ENCODE measurements at regions not wholly inside any gene's neighbourhood (a gene's known extent, or its start where the extent isn't known, plus 50 kb on each side); places are given as distances from the start of the nearest gene placed in this dataset.

- DNase-seq (ENCODE audit: low spot score) (no peak), FAIRE-seq (no peak), ATAC-seq (no peak)
- 70% methylated on average over 25 of the region's 28 CpGs for WGBS (ENCODE audit: low lambda C conversion rate)
- TF ChIP-seq ZNF569 (CRISPR knock-in tag; IDR thresholded peaks at IDR 0.05; ENCODE audit: borderline replicate concordance) (no peak), TEAD2 (CRISPR knock-in tag; IDR thresholded peaks at IDR 0.05) (no peak), HNF4G (IDR thresholded peaks at IDR 0.05; ENCODE audit: borderline replicate concordance, low read depth, low read length) (no peak), HNF4G (CRISPR knock-in tag; IDR thresholded peaks at IDR 0.05; ENCODE audit: borderline replicate concordance, low read depth) (no peak), DMAP1 (CRISPR knock-in tag; IDR thresholded peaks at IDR 0.05) (no peak), HDAC1 (CRISPR knock-in tag; IDR thresholded peaks at IDR 0.05) (no peak), TOE1 (CRISPR knock-in tag; IDR thresholded peaks at IDR 0.05) (no peak), TCF12 (IDR thresholded peaks at IDR 0.05) (no peak), TCF12 (CRISPR knock-in tag; IDR thresholded peaks at IDR 0.05) (no peak), TCF7 (IDR thresholded peaks at IDR 0.05; ENCODE audit: low read depth) (no peak), FOXA3 (CRISPR knock-in tag; IDR thresholded peaks at IDR 0.05) (no peak), GTF3A (CRISPR knock-in tag; conservative IDR thresholded peaks at IDR 0.05) (no peak)
- no peak overlapping the region for H3K4me2 ChIP-seq (ENCODE audit: low read depth, low read length)
- no TSS peak for BruUV-seq (replicated peaks)
- in situ Hi-C loops (cut with HindIII; ENCODE audit: extremely low pct_ligation_motif_present, low pct_unique_long_range_greater_than_20kb) = no loop called here
- H2AFZ ChIP-seq (ENCODE audit: low read length) = no peak overlapping the region
- H3K79me2 ChIP-seq (ENCODE audit: insufficient read depth, low read length) = no peaks in the 10 kb centered on the region
- H3K4me1 ChIP-seq (ENCODE audit: insufficient read depth, low read length) = no peaks in the 10 kb centered on the region
- ChIA-PET POLR2A (no interaction called here), CTCF (ENCODE audit: low intra/inter-chr PET ratio, low total read pairs) (no interaction called here)
- no peaks in the 10 kb centered on the region for H3K9me3 ChIP-seq (ENCODE audit: low read length)
- no peak overlapping the region for H3K27ac ChIP-seq (ENCODE audit: extremely low read length, insufficient read depth, low read length)
- no peaks in the 10 kb centered on the region for H4K20me1 ChIP-seq (ENCODE audit: insufficient read depth, low read length)
- H3K4me3 ChIP-seq (replicated peaks in 1 of 3; ENCODE audit: insufficient read depth in 1 of 3, low read depth in 2 of 3, low read length in 3 of 3) = no peak overlapping the region
- no peaks in the 10 kb centered on the region for H3K36me3 ChIP-seq (replicated peaks in 1 of 2; ENCODE audit: control insufficient read depth in 1 of 2, insufficient read depth in 2 of 2, low read length in 2 of 2)
- H3K9ac ChIP-seq (ENCODE audit: insufficient read depth, low read depth, low read length) = no peak overlapping the region
- intact Hi-C loops (cut with micrococcal nuclease; ENCODE audit: unreplicated experiment) = no loop called here
- peaks cover 0 to 48% of the 10 kb centered on the region in 2 experiments; a peak in 4 of 5 replicates for H3K27me3 ChIP-seq (ENCODE audit: control insufficient read depth in 1 of 2, insufficient read depth in 2 of 2, low read length in 2 of 2)
Observed at GRCh38 chr2:419687-420317, 131.9 kb upstream of the ALKAL2 start.

Measured in HepG2 (cell line).